Activated B cell treated with CpG ODN at 0.5 μM for 24 hours (primary cell): ENCODE measurements at regions not wholly inside any gene's neighbourhood (a gene's known extent, or its start where the extent isn't known, plus 50 kb on each side); places are given as distances from the start of the nearest gene placed in this dataset.

Source experiments
- ATAC-seq: fragments of 200-7000 bp; cut with Tn5 transposase; one replicate; pipeline ENCODE4 v1.10.0; 2021; ENCODE audit warnings: low read depth, mild to moderate bottlenecking, moderate library complexity
- CTCF ChIA-PET: fragments of 350-600 bp; sonication (Branson Sonifier 250); formaldehyde crosslinking; loops from one replicate; lab custom pipeline; 2021; ENCODE audit warnings: antibody characterized with exemption; lab: Charles Lee
- POLR2A ChIA-PET: fragments of 350-600 bp; sonication (Branson Sonifier 250); formaldehyde crosslinking; loops from one replicate; lab custom pipeline; 2021; ENCODE audit warnings: antibody characterized with exemption; lab: Charles Lee
- DNase-seq: peaks from one replicate; pipeline ENCODE4 v3.0.0; 2022
- H3K27ac Mint-ChIP-seq: one replicate; pipeline ENCODE4 v1.8.0; 2020; ENCODE audit warnings: mixed read lengths
- H3K27me3 Mint-ChIP-seq: one replicate; pipeline ENCODE4 v1.8.0; 2021; ENCODE audit warnings: mixed read lengths
- H3K36me3 Mint-ChIP-seq: one replicate; pipeline ENCODE4 v1.8.0; 2021; ENCODE audit warnings: low read depth, mixed read lengths
- H3K4me1 Mint-ChIP-seq: one replicate; pipeline ENCODE4 v1.8.0; 2021; ENCODE audit warnings: mixed read lengths
- H3K4me3 Mint-ChIP-seq: one replicate; pipeline ENCODE4 v1.8.0; 2020; ENCODE audit warnings: mild to moderate bottlenecking, mixed read lengths
- H3K9me3 Mint-ChIP-seq: one replicate; pipeline ENCODE4 v1.8.0; 2020; ENCODE audit warnings: mixed read lengths
- CTCF ChIP-seq: fragments of 200-600 bp; IDR thresholded peaks from one replicate; pipeline ENCODE4 v1.8.0; 2022; ENCODE audit warnings: antibody characterized with exemption, mild to moderate bottlenecking
- intact Hi-C: fragments of 100-400 bp; cut with micrococcal nuclease; formaldehyde crosslinking; loops from one replicate; pipeline ENCODE4 v1.15.1; 2024

GRCh38 chr4:177511611-177512010 lies 69.4 kb upstream of the AGA start:
- intact Hi-C loops, result no loop called here
- H3K27ac Mint-ChIP-seq, result no peak overlapping the region
- ATAC-seq (no peak), DNase-seq (no peak)
- H3K27me3 Mint-ChIP-seq, result no peaks in the 10 kb centered on the region
- CTCF ChIA-PET, result no interaction called here
- no peak overlapping the region for H3K4me3 Mint-ChIP-seq
- no peaks in the 10 kb centered on the region for H3K4me1 Mint-ChIP-seq
- H3K36me3 Mint-ChIP-seq, result no peaks in the 10 kb centered on the region
- TF ChIP-seq CTCF, result no peak
- POLR2A ChIA-PET, result no interaction called here
- no peaks in the 10 kb centered on the region for H3K9me3 Mint-ChIP-seq

GRCh38 chr4:177512646-177513045 lies 70.4 kb upstream of the AGA start:
- Mint-ChIP-seq H3K36me3 (no peaks in the 10 kb centered on the region), H3K9me3 (no peaks in the 10 kb centered on the region), H3K27ac (no peak overlapping the region), H3K27me3 (no peaks in the 10 kb centered on the region), H3K4me1 (no peaks in the 10 kb centered on the region), H3K4me3 (no peak overlapping the region)
- intact Hi-C loops, result no loop called here
- CTCF ChIA-PET, result no interaction called here
- no peak for TF ChIP-seq CTCF
- POLR2A ChIA-PET, result no interaction called here
- DNase-seq (no peak), ATAC-seq (no peak)

GRCh38 chr4:177517862-177518261 lies 75.6 kb upstream of the AGA start:
- H3K36me3 Mint-ChIP-seq, result no peaks in the 10 kb centered on the region
- peaks cover under 1% of the 10 kb centered on the region for H3K9me3 Mint-ChIP-seq
- H3K27ac Mint-ChIP-seq, result no peak overlapping the region
- intact Hi-C loops, result no loop called here
- CTCF ChIA-PET, result no interaction called here
- POLR2A ChIA-PET, result no interaction called here
- no peak overlapping the region for H3K4me3 Mint-ChIP-seq
- TF ChIP-seq CTCF, result no peak
- H3K27me3 Mint-ChIP-seq, result no peaks in the 10 kb centered on the region
- no peak for ATAC-seq
- no peaks in the 10 kb centered on the region for H3K4me1 Mint-ChIP-seq
- no peak for DNase-seq

GRCh38 chr4:177519481-177520260 lies 77.4 kb upstream of the AGA start:
- ChIA-PET POLR2A (no interaction called here), CTCF (no interaction called here)
- Mint-ChIP-seq H3K9me3 (peaks cover 3% of the 10 kb centered on the region), H3K4me1 (no peaks in the 10 kb centered on the region), H3K27me3 (no peaks in the 10 kb centered on the region), H3K27ac (no peak overlapping the region), H3K36me3 (no peaks in the 10 kb centered on the region), H3K4me3 (no peak overlapping the region)
- no peak for TF ChIP-seq CTCF
- ATAC-seq (no peak), DNase-seq (no peak)
- intact Hi-C loops, result no loop called here

- DNase-seq, result no peak
- H3K4me1 Mint-ChIP-seq, result no peaks in the 10 kb centered on the region
- H3K27me3 Mint-ChIP-seq, result no peaks in the 10 kb centered on the region
- ChIA-PET CTCF (no interaction called here), POLR2A (no interaction called here)
- intact Hi-C loops, result no loop called here
- H3K9me3 Mint-ChIP-seq, result no peaks in the 10 kb centered on the region
- H3K36me3 Mint-ChIP-seq, result no peaks in the 10 kb centered on the region
- no peak for ATAC-seq
- H3K4me3 Mint-ChIP-seq, result no peak overlapping the region
- H3K27ac Mint-ChIP-seq, result no peak overlapping the region
- no peak for TF ChIP-seq CTCF
These were observed 86.4 kb upstream of the AGA start for GRCh38 chr4:177528620-177529019.
